ENCODE measurements at regions not wholly inside any gene's neighbourhood (a gene's known extent, or its start where the extent isn't known, plus 50 kb on each side); places are given as distances from the start of the nearest gene placed in this dataset.

GRCh38 chr1:47590523-47591225, 152.8 kb downstream of the FOXD2 start:
- TF ChIP-seq POLR2AphosphoS5 (IDR thresholded peaks at IDR 0.05; ENCODE audit: low read depth, low read length) (no peak), POLR2A (IDR thresholded peaks at IDR 0.05; ENCODE audit: low read depth, low read length) (no peak)
